HEK293 (cell line): ENCODE measurements at regions not wholly inside any gene's neighbourhood (a gene's known extent, or its start where the extent isn't known, plus 50 kb on each side); places are given as distances from the start of the nearest gene placed in this dataset.

Experiments
- CTCF ChIA-PET: fragments of 350-600 bp; formaldehyde crosslinking; extraction: SDS; loops from one replicate; lab custom pipeline; 2021; ENCODE audit warnings: antibody characterized with exemption; lab: Yijun Ruan, JAX
- POLR2A ChIA-PET: fragments of 300-600 bp; formaldehyde crosslinking; extraction: SDS; loops from one replicate; lab custom pipeline; 2020; ENCODE audit warnings: antibody characterized with exemption, inconsistent platforms; lab: Yijun Ruan, JAX
- H3K27ac ChIP-seq: fragments of 200-500 bp; sonication (Bioruptor generic); 2 replicates; pipeline ENCODE4 v1.5.1; 2014; ENCODE audit warnings: low read depth, low read length, control low read depth, inconsistent platforms; ENCODE audit errors: extremely low read depth
- H3K36me3 ChIP-seq, 2 experiments: fragments of 200-500 bp in 1 of 2; sonication (Bioruptor generic) in 1 of 2; 1 replicate in 1 of 2; 2 replicates in 1 of 2; pipeline ENCODE4 v1.5.1; 2014 to 2017; ENCODE audit warnings: inconsistent platforms in 2 of 2, low read length in 2 of 2; ENCODE audit not compliant: control insufficient read depth in 2 of 2, insufficient read depth in 1 of 2
- H3K4me1 ChIP-seq: fragments of 200-500 bp; sonication (Bioruptor generic); 2 replicates; pipeline ENCODE4 v1.5.1; 2014; ENCODE audit warnings: mild to moderate bottlenecking, low read length, inconsistent platforms; ENCODE audit not compliant: control insufficient read depth, insufficient read depth
- H3K4me3 ChIP-seq: 2 replicates; pipeline ENCODE4 v1.5.1; 2011; ENCODE audit warnings: low read depth, mild to moderate bottlenecking, control low read depth, low read length, moderate library complexity
- H3K9me3 ChIP-seq: fragments of 200-500 bp; sonication (Bioruptor generic); 2 replicates; pipeline ENCODE4 v1.5.1; 2014; ENCODE audit warnings: low read depth, low read length, inconsistent platforms; ENCODE audit not compliant: control insufficient read depth, insufficient read depth
- MZF1 ChIP-seq: fragments of 450-650 bp; formaldehyde crosslinking; IDR thresholded peaks from 2 replicates; pipeline ENCODE4 v1.5.1; 2017; ENCODE audit warnings: missing biosample characterization, missing genetic modification characterization, borderline replicate concordance
- SCRT2 ChIP-seq: fragments of 450-650 bp; formaldehyde crosslinking; IDR thresholded peaks from 2 replicates; pipeline ENCODE4 v1.5.1; 2016; ENCODE audit warnings: missing biosample characterization, missing genetic modification characterization
- SP3 ChIP-seq: fragments of 450-650 bp; formaldehyde crosslinking; IDR thresholded peaks from 2 replicates; pipeline ENCODE4 v1.5.1; 2016; ENCODE audit warnings: missing biosample characterization, missing genetic modification characterization
- SP7 ChIP-seq: fragments of 450-650 bp; formaldehyde crosslinking; IDR thresholded peaks from 2 replicates; pipeline ENCODE4 v1.5.1; 2016; ENCODE audit warnings: missing biosample characterization, missing genetic modification characterization
- WT1 ChIP-seq: fragments of 450-650 bp; formaldehyde crosslinking; IDR thresholded peaks from 2 replicates; pipeline ENCODE4 v1.5.1; 2016; ENCODE audit warnings: missing biosample characterization, missing genetic modification characterization
- ZNF10 ChIP-seq: fragments of 450-650 bp; formaldehyde crosslinking; IDR thresholded peaks from 2 replicates; pipeline ENCODE4 v1.5.1; 2017; ENCODE audit warnings: missing biosample characterization, missing genetic modification characterization
- ZNF112 ChIP-seq: fragments of 450-650 bp; formaldehyde crosslinking; IDR thresholded peaks from 2 replicates; pipeline ENCODE4 v1.5.0; 2017; ENCODE audit warnings: missing biosample characterization, missing genetic modification characterization
- ZNF132 ChIP-seq: fragments of 450-650 bp; formaldehyde crosslinking; IDR thresholded peaks from 2 replicates; pipeline ENCODE4 v1.5.1; 2017; ENCODE audit warnings: missing biosample characterization, missing genetic modification characterization, borderline replicate concordance
- ZNF133 ChIP-seq: fragments of 450-650 bp; formaldehyde crosslinking; IDR thresholded peaks from 2 replicates; pipeline ENCODE4 v1.5.1; 2016; ENCODE audit warnings: missing biosample characterization, missing genetic modification characterization
- ZNF138 ChIP-seq: fragments of 450-650 bp; formaldehyde crosslinking; IDR thresholded peaks from 2 replicates; pipeline ENCODE4 v1.5.1; 2016; ENCODE audit warnings: missing biosample characterization, missing genetic modification characterization, borderline replicate concordance
- ZNF169 ChIP-seq: fragments of 450-650 bp; formaldehyde crosslinking; IDR thresholded peaks from 2 replicates; pipeline ENCODE4 v1.5.1; 2016; ENCODE audit warnings: missing biosample characterization, missing genetic modification characterization
- ZNF175 ChIP-seq: fragments of 450-650 bp; formaldehyde crosslinking; IDR thresholded peaks from 2 replicates; pipeline ENCODE4 v1.5.1; 2016; ENCODE audit warnings: missing biosample characterization, missing genetic modification characterization
- ZNF311 ChIP-seq: fragments of 450-650 bp; formaldehyde crosslinking; IDR thresholded peaks from 2 replicates; pipeline ENCODE4 v1.5.1; 2017; ENCODE audit warnings: missing biosample characterization, missing genetic modification characterization, borderline replicate concordance
- ZNF366 ChIP-seq: fragments of 450-650 bp; formaldehyde crosslinking; conservative IDR thresholded peaks from 2 replicates; pipeline ENCODE4 v1.5.1; 2016; ENCODE audit warnings: missing biosample characterization, missing genetic modification characterization
- ZNF433 ChIP-seq: fragments of 450-650 bp; formaldehyde crosslinking; IDR thresholded peaks from 2 replicates; pipeline ENCODE4 v1.5.1; 2016; ENCODE audit warnings: missing biosample characterization, missing genetic modification characterization, low read depth
- ZNF501 ChIP-seq: fragments of 450-650 bp; formaldehyde crosslinking; IDR thresholded peaks from 2 replicates; pipeline ENCODE4 v1.5.1; 2016; ENCODE audit warnings: missing biosample characterization, missing genetic modification characterization
- ZNF544 ChIP-seq: fragments of 450-650 bp; formaldehyde crosslinking; IDR thresholded peaks from 2 replicates; pipeline ENCODE4 v1.5.0; 2017; ENCODE audit warnings: missing biosample characterization, missing genetic modification characterization
- ZNF558 ChIP-seq: fragments of 450-650 bp; formaldehyde crosslinking; IDR thresholded peaks from 2 replicates; pipeline ENCODE4 v1.5.1; 2016; ENCODE audit warnings: missing biosample characterization, missing genetic modification characterization
- ZNF600 ChIP-seq: fragments of 450-650 bp; formaldehyde crosslinking; IDR thresholded peaks from 2 replicates; pipeline ENCODE4 v1.5.1; 2016; ENCODE audit warnings: missing biosample characterization, missing genetic modification characterization
- ZNF660 ChIP-seq: fragments of 450-650 bp; IDR thresholded peaks from 2 replicates; pipeline ENCODE4 v1.5.1; 2018; ENCODE audit warnings: missing biosample characterization, mild to moderate bottlenecking, missing genetic modification characterization
- ZNF76 ChIP-seq: fragments of 450-650 bp; formaldehyde crosslinking; IDR thresholded peaks from 2 replicates; pipeline ENCODE4; 2016; ENCODE audit warnings: low read depth, missing biosample characterization, missing genetic modification characterization, borderline replicate concordance
- ZXDB ChIP-seq: fragments of 450-650 bp; formaldehyde crosslinking; IDR thresholded peaks from 2 replicates; pipeline ENCODE4 v1.5.1; 2016; ENCODE audit warnings: missing biosample characterization, missing genetic modification characterization
- TF ChIP-seq, protein P1 (sequence below): fragments of 450-650 bp; formaldehyde crosslinking; IDR thresholded peaks from 2 replicates; pipeline ENCODE4 v1.5.1; 2016; ENCODE audit warnings: missing biosample characterization, missing genetic modification characterization
- TF ChIP-seq, protein P2 (sequence below): fragments of 450-650 bp; formaldehyde crosslinking; IDR thresholded peaks from 2 replicates; pipeline ENCODE4 v1.5.1; 2016; ENCODE audit warnings: missing biosample characterization, missing genetic modification characterization
- TF ChIP-seq, protein P3 (sequence below): fragments of 450-650 bp; formaldehyde crosslinking; IDR thresholded peaks from 2 replicates; pipeline ENCODE4 v1.5.1; 2017; ENCODE audit warnings: missing biosample characterization, missing genetic modification characterization
- TF ChIP-seq, protein P4 (sequence below): fragments of 450-650 bp; formaldehyde crosslinking; IDR thresholded peaks from 2 replicates; pipeline ENCODE4 v1.5.1; 2017; ENCODE audit warnings: missing biosample characterization, mild to moderate bottlenecking, missing genetic modification characterization, moderate library complexity
- TF ChIP-seq, protein P5 (sequence below): fragments of 450-650 bp; formaldehyde crosslinking; IDR thresholded peaks from 2 replicates; pipeline ENCODE4 v1.5.1; 2017; ENCODE audit warnings: missing biosample characterization, missing genetic modification characterization
- TF ChIP-seq, protein P6 (sequence below): fragments of 450-650 bp; formaldehyde crosslinking; IDR thresholded peaks from 2 replicates; pipeline ENCODE4 v1.5.1; 2016; ENCODE audit warnings: missing biosample characterization, missing genetic modification characterization

DNA sequence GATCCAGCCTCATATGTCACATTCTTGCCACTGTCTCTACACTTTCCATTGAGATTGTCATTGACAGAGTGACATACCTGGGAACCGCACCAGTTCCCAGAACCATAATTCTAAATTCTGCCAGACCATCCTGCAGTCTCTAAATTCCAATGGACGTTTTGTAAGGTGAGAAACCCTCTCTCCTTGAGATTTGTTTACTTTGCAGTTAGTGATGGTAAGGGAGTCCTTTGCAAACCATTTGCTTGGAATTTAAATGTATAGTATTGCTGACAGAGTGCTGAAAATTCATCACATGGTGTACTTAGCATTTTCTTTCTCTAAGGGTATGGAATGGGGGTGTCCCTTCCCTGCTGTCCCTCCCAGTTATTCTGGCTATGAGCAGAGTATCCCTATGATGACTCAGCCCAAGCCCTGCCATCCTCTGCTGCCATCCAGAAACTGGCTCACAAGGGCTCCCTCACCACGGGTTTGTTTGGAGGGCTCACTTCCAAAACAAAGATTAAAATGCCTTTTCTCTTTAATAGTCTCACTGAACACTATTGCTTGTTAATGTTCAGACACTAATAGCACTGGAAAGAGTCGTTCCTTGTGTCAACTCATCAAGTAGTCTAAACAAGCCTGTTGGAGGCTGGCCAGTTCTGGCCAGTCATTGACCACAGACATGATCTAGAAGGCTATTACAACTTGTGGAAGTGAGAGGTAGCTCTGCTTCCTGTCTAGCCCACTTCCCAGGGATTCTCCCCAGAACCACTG is 129.0 kb upstream of the HMGA2 start:
- H3K36me3 ChIP-seq = no peaks in the 10 kb centered on the region
- POLR2A ChIA-PET = no interaction called here
- no peak overlapping the region for H3K4me3 ChIP-seq
- peaks cover 14% of the 10 kb centered on the region for H3K4me1 ChIP-seq
- no peaks in the 10 kb centered on the region for H3K9me3 ChIP-seq
- CTCF ChIA-PET = interaction anchor here (0.7 kb wide), 2 partner anchors 23 to 37 kb away, joined by 3 to 4 read pairs; no protein-coding TSS in a partner anchor
- H3K27ac ChIP-seq = no peak overlapping the region; the same call in 1 of the 2 replicates
- TF ChIP-seq, protein P1, sequence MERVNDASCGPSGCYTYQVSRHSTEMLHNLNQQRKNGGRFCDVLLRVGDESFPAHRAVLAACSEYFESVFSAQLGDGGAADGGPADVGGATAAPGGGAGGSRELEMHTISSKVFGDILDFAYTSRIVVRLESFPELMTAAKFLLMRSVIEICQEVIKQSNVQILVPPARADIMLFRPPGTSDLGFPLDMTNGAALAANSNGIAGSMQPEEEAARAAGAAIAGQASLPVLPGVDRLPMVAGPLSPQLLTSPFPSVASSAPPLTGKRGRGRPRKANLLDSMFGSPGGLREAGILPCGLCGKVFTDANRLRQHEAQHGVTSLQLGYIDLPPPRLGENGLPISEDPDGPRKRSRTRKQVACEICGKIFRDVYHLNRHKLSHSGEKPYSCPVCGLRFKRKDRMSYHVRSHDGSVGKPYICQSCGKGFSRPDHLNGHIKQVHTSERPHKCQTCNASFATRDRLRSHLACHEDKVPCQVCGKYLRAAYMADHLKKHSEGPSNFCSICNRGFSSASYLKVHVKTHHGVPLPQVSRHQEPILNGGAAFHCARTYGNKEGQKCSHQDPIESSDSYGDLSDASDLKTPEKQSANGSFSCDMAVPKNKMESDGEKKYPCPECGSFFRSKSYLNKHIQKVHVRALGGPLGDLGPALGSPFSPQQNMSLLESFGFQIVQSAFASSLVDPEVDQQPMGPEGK (tag by site-specific recombination) = peak; percentile 36; the same call in 1 of the 2 replicates
- TF ChIP-seq ZNF544 (tag by site-specific recombination) (no peak), SP7 (tag by site-specific recombination) (no peak), ZNF10 (tag by site-specific recombination) (0 out of 2 replicates have a peak, but pooled peaks have one; percentile 20), SP3 (tag by site-specific recombination) (no peak), MZF1 (tag by site-specific recombination) (no peak), ZNF112 (tag by site-specific recombination) (no peak), SCRT2 (no peak), WT1 (tag by site-specific recombination) (peak; percentile 85), ZNF366 (0 out of 2 replicates have a peak, but pooled peaks have one; percentile 35), ZXDB (tag by site-specific recombination) (0 out of 2 replicates have a peak, but pooled peaks have one; percentile 41), ZNF76 (tag by site-specific recombination) (no peak), ZNF600 (tag by site-specific recombination) (peak; percentile 69), ZNF311 (tag by site-specific recombination) (no peak), ZNF133 (tag by site-specific recombination) (no peak), ZNF175 (tag by site-specific recombination) (no peak), ZNF660 (tag by site-specific recombination) (0 out of 2 replicates have a peak, but pooled peaks have one; percentile 65), ZNF138 (tag by site-specific recombination) (no peak), ZNF501 (tag by site-specific recombination) (no peak), ZNF169 (no peak), ZNF132 (tag by site-specific recombination) (no peak), ZNF433 (tag by site-specific recombination) (no peak), ZNF558 (tag by site-specific recombination) (no peak)
- TF ChIP-seq, protein P2, sequence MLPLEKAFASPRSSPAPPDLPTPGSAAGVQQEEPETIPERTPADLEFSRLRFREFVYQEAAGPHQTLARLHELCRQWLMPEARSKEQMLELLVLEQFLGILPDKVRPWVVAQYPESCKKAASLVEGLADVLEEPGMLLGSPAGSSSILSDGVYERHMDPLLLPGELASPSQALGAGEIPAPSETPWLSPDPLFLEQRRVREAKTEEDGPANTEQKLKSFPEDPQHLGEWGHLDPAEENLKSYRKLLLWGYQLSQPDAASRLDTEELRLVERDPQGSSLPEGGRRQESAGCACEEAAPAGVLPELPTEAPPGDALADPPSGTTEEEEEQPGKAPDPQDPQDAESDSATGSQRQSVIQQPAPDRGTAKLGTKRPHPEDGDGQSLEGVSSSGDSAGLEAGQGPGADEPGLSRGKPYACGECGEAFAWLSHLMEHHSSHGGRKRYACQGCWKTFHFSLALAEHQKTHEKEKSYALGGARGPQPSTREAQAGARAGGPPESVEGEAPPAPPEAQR = no peak
- TF ChIP-seq, protein P3, sequence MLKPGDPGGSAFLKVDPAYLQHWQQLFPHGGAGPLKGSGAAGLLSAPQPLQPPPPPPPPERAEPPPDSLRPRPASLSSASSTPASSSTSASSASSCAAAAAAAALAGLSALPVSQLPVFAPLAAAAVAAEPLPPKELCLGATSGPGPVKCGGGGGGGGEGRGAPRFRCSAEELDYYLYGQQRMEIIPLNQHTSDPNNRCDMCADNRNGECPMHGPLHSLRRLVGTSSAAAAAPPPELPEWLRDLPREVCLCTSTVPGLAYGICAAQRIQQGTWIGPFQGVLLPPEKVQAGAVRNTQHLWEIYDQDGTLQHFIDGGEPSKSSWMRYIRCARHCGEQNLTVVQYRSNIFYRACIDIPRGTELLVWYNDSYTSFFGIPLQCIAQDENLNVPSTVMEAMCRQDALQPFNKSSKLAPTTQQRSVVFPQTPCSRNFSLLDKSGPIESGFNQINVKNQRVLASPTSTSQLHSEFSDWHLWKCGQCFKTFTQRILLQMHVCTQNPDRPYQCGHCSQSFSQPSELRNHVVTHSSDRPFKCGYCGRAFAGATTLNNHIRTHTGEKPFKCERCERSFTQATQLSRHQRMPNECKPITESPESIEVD (tag by site-specific recombination) = peak; percentile 49; the same call in 1 of the 2 replicates
- TF ChIP-seq, protein P4, sequence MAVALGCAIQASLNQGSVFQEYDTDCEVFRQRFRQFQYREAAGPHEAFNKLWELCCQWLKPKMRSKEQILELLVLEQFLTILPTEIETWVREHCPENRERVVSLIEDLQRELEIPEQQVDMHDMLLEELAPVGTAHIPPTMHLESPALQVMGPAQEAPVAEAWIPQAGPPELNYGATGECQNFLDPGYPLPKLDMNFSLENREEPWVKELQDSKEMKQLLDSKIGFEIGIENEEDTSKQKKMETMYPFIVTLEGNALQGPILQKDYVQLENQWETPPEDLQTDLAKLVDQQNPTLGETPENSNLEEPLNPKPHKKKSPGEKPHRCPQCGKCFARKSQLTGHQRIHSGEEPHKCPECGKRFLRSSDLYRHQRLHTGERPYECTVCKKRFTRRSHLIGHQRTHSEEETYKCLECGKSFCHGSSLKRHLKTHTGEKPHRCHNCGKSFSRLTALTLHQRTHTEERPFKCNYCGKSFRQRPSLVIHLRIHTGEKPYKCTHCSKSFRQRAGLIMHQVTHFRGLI (tag by site-specific recombination) = peak; percentile 44; the same call in 1 of the 2 replicates
- TF ChIP-seq, protein P5, sequence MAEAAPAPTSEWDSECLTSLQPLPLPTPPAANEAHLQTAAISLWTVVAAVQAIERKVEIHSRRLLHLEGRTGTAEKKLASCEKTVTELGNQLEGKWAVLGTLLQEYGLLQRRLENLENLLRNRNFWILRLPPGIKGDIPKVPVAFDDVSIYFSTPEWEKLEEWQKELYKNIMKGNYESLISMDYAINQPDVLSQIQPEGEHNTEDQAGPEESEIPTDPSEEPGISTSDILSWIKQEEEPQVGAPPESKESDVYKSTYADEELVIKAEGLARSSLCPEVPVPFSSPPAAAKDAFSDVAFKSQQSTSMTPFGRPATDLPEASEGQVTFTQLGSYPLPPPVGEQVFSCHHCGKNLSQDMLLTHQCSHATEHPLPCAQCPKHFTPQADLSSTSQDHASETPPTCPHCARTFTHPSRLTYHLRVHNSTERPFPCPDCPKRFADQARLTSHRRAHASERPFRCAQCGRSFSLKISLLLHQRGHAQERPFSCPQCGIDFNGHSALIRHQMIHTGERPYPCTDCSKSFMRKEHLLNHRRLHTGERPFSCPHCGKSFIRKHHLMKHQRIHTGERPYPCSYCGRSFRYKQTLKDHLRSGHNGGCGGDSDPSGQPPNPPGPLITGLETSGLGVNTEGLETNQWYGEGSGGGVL = no peak
- TF ChIP-seq, protein P6, sequence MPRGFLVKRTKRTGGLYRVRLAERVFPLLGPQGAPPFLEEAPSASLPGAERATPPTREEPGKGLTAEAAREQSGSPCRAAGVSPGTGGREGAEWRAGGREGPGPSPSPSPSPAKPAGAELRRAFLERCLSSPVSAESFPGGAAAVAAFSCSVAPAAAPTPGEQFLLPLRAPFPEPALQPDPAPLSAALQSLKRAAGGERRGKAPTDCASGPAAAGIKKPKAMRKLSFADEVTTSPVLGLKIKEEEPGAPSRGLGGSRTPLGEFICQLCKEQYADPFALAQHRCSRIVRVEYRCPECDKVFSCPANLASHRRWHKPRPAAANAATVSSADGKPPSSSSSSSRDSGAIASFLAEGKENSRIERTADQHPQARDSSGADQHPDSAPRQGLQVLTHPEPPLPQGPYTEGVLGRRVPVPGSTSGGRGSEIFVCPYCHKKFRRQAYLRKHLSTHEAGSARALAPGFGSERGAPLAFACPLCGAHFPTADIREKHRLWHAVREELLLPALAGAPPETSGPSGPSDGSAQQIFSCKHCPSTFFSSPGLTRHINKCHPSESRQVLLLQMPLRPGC (tag by site-specific recombination) = no peak
